ENCODE measurements at regions not wholly inside any gene's neighbourhood (a gene's known extent, or its start where the extent isn't known, plus 50 kb on each side); places are given as distances from the start of the nearest gene placed in this dataset.
"Not testable (repeated sequence)": the region's sequence is repeated elsewhere in the genome, so short reads cannot be mapped to it uniquely, and the experiment has no call there.

DNA sequence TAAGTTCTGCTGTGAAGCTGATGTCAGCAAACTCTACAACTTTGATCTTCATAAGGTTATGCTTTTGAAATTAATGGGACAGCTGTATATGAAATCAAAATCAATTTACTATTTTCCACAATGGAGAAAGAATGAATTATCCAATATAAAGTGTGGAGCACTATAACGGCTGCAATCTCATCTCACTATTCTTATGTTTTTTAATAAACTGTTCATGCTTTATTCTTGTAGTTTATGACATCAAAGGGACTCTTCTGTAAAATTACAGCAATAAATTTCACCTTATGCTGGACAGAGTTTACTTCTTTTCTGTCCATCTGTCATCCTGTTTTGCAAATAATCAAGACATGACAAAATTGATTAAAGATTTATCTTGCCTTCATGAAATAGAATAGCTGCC lies 192.5 kb downstream of the TECRL start:
- no peak for DNase-seq

DNA sequence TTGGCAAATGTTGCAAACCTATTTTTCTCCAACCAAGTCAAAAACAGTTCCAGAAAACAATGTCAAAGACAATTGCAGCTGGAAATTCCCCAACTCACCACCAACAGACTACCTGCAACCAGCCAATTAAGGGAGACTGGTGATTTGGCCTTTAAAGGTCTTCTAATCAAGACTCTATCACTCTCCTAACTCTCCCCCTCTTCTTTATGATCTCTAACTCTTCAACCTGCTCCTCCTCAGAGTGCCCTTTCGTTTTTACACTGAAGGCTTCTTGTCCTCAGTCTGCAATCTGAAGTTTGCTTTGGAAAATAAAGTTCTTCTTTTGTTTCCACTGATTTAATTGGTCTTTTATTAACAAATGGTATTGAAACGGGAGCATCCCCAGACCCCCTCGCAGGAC lies 203.9 kb downstream of the TECRL start:
- DNase-seq = no peak

GRCh38 chr4:64200001-64200555 lies 209.2 kb downstream of the TECRL start:
- DNase-seq = no peak

DNA sequence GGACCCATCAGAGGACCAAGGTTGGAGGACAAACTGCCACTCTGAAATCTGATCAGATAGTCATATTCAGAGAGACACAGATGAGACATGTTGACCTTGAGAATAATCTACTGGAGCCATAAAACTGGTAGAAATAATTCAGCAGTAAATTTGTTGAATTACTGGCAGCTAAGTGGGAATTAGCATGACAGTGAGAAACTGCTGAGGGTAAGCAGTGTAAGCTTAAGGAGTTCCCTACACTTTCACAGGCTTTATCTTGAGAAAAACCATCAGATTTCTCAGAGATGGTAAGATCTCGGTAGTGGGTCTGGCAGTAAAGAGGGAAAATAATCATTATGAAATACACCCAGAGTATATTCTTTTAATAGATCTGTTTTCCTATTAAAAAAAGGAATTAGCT lies 213.7 kb downstream of the TECRL start:
- no peak for DNase-seq

DNA sequence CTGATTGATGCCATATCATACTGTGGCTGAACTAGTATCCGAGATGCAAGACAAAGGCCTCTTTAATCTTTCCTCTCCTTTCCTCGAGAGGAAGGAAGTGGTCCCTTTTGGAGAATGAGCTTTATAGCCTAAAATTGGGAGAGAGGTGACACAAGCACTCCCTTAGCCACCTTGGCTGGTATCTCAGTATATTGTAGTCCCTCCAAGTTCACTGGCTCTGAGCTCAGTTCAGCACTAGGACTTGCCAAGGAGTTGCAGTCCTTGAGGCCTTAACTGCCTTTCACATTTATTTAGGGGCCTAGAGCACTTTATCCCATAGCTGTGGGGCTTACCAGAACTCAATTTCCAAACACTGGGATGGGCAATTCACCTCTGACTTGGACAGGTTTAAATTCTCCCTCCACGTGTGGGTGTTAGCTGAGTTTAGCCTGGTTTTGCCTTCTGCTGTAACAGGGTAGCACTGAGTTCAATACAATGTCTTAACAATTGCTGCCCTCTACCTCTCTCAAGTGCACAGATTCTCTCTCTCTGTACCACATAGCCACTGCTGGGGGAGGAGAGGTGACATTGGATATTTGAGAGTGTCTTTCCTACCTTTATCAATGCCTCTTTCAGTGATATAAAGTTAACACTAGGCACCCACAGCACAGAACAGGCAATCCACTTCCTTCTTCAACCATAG lies 216.4 kb downstream of the TECRL start:
- no peak for DNase-seq

- DNase-seq = no peak
Observed at GRCh38 chr4:64174247-64174882, 234.9 kb downstream of the TECRL start.

- no peak for DNase-seq
Observed at GRCh38 chr4:64166365-64166764, 242.9 kb downstream of the TECRL start.

GRCh38 chr4:64158648-64159326 lies 250.5 kb downstream of the TECRL start:
- DNase-seq = peak in 1 of 2 experiments; percentile 15

- no peak for DNase-seq
Observed at GRCh38 chr4:64157397-64157796, 251.9 kb downstream of the TECRL start.

GRCh38 chr4:64156253-64156652 lies 253.0 kb downstream of the TECRL start:
- no peak for DNase-seq

GRCh38 chr4:64146030-64146429 lies 263.2 kb downstream of the TECRL start:
- no peak for DNase-seq

GRCh38 chr4:64144994-64145393 lies 264.3 kb downstream of the TECRL start:
- DNase-seq = no peak

- no peak for DNase-seq
Observed at GRCh38 chr4:64130907-64131306, 278.3 kb downstream of the TECRL start.

DNA sequence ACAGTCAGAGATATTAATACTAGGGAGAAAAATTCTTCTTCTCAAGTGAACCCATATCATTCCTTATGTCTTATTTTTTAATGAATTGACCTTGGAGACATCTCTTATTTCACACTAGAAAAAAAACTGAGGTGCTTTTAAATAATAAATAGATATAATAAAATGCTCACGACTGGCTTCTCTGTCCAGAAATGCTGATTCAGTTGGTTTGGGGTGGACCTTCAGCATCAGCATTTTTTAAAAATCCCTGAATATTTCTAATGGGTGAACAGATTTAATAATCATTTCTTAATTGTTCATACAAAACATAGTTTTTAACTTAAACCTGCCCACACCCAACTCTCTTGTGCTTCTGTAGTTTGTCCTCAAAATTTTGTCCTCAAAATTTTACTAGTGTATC lies 283.9 kb downstream of the TECRL start:
- DNase-seq = no peak

DNA sequence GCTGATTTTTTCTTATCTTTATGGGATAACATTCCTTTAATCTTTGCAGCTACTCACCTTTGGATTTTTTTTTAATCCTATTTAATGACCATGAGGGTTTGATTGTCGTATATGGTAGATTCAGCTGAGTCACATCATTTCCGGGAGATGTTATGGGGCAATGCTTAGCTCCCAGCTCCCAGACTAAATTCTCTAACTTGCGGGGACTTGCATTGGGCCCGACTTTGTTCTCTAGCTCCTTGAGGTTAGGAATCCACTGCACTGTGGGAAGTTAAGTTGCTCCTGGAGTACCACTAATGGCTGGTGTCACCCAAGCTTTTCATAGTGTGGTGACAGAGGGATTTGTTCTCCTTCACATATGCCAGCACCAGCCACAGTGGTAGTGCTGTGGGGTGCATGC lies 287.4 kb downstream of the TECRL start:
- no peak for DNase-seq

GRCh38 chr4:64105903-64106302 lies 303.3 kb downstream of the TECRL start:
- DNase-seq = no peak

DNA sequence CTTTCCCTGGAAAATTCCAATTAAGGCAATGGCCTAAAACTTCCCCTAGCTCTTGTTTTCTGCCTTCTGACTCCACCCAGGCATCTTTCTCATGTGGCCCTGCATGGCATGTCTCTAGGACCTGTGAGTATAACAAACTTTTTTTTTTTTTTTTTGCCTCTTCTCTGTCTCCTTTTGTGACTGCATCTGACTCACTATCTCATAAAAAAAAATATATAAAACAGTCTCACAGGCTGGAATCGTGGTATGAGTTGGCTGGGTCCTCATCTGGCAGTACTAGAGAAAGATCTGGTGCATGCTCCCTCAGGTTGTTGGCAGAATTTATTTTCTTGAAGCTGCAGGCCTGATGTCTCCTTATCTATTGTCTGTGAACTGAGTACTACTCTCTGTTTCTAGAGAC lies 313.9 kb downstream of the TECRL start:
- no peak for DNase-seq

GRCh38 chr4:64079316-64079715 lies 329.9 kb downstream of the TECRL start:
- DNase-seq = no peak

DNA sequence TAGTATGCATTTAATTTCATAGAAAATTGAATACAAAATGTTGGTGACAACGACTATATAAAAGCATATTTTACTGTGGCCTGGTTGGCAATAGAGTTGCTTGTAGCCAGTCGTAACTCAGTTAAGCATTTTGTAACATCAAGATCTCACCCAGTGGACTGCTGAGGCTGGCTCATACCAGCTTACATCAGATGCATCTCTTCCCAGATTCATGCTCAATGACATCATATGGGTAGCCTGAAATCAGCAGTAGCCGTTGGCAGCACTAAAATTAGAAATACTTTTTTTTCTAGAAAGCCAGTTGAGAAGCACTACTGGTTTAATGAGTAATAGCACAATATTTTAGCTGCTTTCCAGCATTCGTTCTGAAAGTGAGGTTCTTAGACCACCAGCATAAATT lies 341.2 kb downstream of the TECRL start:
- no peak for DNase-seq

DNA sequence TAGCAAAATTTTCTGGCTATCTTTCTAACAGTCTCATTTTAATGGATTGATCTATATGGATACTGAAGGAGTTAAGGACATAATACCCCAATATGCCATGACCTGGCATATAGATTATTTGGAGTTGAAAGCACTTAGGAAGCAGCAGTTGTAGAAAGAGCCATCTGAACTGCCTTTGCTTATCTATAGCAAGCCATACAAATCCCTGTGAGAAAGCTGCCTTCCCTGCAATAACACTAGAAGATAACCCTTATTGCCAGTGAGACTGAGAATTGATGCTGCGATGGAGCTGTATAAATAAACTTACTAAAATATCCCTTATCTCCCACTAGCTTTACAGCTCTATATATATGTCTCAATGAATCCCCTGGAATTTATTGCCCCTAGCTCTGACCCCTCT lies 346.3 kb downstream of the TECRL start:
- no peak for DNase-seq

GRCh38 chr4:64037033-64037432 lies 372.2 kb downstream of the TECRL start:
- DNase-seq = not testable (repeated sequence)

DNA sequence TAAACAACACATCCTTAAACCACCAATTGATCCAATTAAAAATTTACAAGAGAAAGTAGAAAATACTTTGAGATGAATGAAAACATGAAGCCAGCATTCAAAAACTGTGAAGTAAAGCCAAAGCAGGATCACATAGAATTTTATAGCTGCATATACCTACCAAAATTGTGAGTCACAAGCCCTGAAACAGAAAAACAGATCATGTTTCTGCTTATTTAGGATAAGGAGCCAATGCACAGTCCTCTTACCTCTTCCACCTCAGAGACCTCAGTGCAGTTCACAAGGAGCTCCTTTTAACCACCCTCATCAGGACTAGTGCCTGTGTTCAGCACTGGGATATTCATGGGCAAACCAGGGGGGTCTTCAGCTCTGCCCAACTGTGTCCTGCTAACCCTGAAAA lies 386.7 kb downstream of the TECRL start:
- DNase-seq = no peak

GRCh38 chr4:64016893-64017292 lies 392.4 kb downstream of the TECRL start:
- DNase-seq = no peak

DNA sequence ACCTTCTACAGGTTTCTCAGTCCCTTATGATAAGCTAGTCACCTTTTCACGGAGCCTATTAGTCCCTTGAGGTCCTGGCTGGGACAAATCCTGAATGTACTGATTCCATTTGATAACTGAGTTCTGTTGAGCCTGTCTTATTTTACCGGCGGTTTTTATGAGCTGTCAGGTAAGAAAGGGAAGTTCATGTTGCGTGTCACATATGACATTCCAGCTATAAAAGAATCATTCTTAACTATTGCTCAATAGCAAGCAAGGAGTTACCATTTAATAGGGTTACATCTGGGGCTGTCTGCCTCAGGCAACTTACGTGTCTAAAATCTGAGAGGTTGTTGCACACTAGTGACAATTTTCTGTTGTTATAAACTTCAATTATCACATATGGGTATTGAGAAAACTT lies 394.6 kb downstream of the TECRL start:
- DNase-seq = no peak
